Glutamatergic neuron (in vitro differentiated cells): ENCODE measurements at regions not wholly inside any gene's neighbourhood (a gene's known extent, or its start where the extent isn't known, plus 50 kb on each side); places are given as distances from the start of the nearest gene placed in this dataset.

Experiments
- DNase-seq: peaks from one replicate; pipeline ENCODE4 v3.0.0; 2022
- H3K27ac Mint-ChIP-seq: one replicate; pipeline ENCODE4 v1.8.0; 2020; ENCODE audit warnings: mild to moderate bottlenecking, mixed read lengths, inconsistent platforms; ENCODE audit not compliant: unreplicated experiment
- H3K27me3 Mint-ChIP-seq: one replicate; pipeline ENCODE4 v1.8.0; 2020; ENCODE audit warnings: mild to moderate bottlenecking, moderate library complexity, mixed read lengths, inconsistent platforms; ENCODE audit not compliant: unreplicated experiment
- H3K36me3 Mint-ChIP-seq: one replicate; pipeline ENCODE4 v1.8.0; 2020; ENCODE audit warnings: mild to moderate bottlenecking, mixed read lengths, inconsistent platforms; ENCODE audit not compliant: unreplicated experiment
- H3K4me1 Mint-ChIP-seq: one replicate; pipeline ENCODE4 v1.8.0; 2020; ENCODE audit warnings: mild to moderate bottlenecking, low read depth, mixed read lengths, inconsistent platforms; ENCODE audit not compliant: unreplicated experiment
- H3K4me3 Mint-ChIP-seq: one replicate; pipeline ENCODE4 v1.8.0; 2020; ENCODE audit warnings: mild to moderate bottlenecking, mixed read lengths, inconsistent platforms; ENCODE audit not compliant: unreplicated experiment
- H3K9me3 Mint-ChIP-seq: one replicate; pipeline ENCODE4 v1.8.0; 2020; ENCODE audit warnings: mild to moderate bottlenecking, moderate library complexity, mixed read lengths, inconsistent platforms; ENCODE audit not compliant: unreplicated experiment
- TF ChIP-seq, protein P1 (sequence below): fragments of 200-600 bp; sonication (generic); IDR thresholded peaks from one replicate; pipeline ENCODE4 v1.5.0; 2021; ENCODE audit not compliant: partially characterized antibody, unreplicated experiment

DNA sequence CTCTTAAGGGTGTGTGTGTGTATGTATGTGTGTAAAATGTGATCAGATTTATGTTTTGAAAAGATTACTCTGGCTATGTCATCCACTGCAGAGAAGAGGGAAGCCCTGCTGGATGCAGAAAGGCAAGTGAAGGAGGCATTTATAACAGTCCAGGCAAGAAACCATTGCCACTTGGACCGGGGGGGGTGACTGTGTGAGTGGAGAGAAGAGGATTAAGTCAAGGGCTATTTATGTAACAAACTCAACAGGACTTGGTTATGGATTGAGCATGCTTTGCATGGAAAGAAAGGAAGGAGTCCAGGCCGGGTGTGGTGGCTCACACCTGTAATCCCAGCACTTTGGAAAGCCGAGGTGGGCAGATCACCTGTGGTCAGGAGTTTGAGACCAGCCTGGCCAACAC lies 143.0 kb downstream of the URB2 start:
- Mint-ChIP-seq H3K9me3 (peaks cover 2% of the 10 kb centered on the region), H3K36me3 (no peaks in the 10 kb centered on the region), H3K27ac (no peak overlapping the region), H3K4me3 (no peak overlapping the region), H3K27me3 (no peaks in the 10 kb centered on the region), H3K4me1 (peaks cover 5% of the 10 kb centered on the region)
- TF ChIP-seq, protein P1, sequence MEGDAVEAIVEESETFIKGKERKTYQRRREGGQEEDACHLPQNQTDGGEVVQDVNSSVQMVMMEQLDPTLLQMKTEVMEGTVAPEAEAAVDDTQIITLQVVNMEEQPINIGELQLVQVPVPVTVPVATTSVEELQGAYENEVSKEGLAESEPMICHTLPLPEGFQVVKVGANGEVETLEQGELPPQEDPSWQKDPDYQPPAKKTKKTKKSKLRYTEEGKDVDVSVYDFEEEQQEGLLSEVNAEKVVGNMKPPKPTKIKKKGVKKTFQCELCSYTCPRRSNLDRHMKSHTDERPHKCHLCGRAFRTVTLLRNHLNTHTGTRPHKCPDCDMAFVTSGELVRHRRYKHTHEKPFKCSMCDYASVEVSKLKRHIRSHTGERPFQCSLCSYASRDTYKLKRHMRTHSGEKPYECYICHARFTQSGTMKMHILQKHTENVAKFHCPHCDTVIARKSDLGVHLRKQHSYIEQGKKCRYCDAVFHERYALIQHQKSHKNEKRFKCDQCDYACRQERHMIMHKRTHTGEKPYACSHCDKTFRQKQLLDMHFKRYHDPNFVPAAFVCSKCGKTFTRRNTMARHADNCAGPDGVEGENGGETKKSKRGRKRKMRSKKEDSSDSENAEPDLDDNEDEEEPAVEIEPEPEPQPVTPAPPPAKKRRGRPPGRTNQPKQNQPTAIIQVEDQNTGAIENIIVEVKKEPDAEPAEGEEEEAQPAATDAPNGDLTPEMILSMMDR = no peak
- DNase-seq = no peak

DNA sequence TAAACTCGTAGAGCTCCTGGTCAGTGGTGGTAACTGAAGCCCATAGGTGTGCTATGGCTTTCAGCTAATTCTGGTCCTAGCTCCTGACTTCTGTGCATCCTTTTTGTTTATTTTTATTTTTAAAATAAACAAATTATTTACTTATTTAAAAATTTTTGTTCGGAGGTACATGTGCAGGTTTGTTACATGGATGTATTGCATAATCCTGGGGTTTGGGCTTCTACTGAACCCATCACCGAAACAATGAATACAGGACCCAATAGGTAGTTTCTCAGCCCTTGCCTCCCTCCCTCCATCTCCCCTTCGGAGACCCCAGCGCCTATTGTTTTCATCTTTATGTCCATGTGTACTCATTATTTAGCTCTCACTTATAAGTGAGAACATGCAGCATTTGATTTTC lies 143.8 kb downstream of the URB2 start:
- DNase-seq = no peak
- Mint-ChIP-seq H3K27ac (no peak overlapping the region), H3K36me3 (no peaks in the 10 kb centered on the region), H3K9me3 (peaks cover 2% of the 10 kb centered on the region), H3K4me1 (peaks cover 5% of the 10 kb centered on the region), H3K4me3 (no peak overlapping the region), H3K27me3 (no peaks in the 10 kb centered on the region)
- TF ChIP-seq, protein P1 = no peak

DNA sequence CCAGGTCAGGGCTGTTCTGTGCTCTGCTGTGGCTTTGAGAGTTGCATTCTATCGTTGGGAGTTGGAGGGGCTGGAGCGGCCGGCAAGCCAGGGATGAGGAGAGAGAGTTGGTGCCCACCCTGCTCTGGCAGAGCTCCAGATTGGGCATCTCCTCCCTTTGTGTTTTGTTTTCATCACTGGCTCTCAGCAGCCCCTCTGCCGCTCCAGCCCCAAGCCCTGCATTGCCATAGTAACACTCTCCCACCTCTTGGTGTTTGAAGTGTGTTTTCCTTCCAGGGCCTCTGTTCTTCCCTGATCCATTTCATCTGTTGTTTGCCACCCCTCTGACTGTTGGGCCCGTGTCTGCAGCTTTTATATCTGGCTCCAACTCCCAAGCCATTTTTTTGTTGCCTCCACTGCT lies 152.7 kb downstream of the URB2 start:
- H3K4me1 Mint-ChIP-seq = peaks cover 16% of the 10 kb centered on the region
- no peak for DNase-seq
- TF ChIP-seq, protein P1 = no peak
- H3K4me3 Mint-ChIP-seq = no peak overlapping the region
- peaks cover 6% of the 10 kb centered on the region for H3K27me3 Mint-ChIP-seq
- H3K27ac Mint-ChIP-seq = no peak overlapping the region
- H3K9me3 Mint-ChIP-seq = peaks cover 6% of the 10 kb centered on the region
- H3K36me3 Mint-ChIP-seq = peaks cover 8% of the 10 kb centered on the region

DNA sequence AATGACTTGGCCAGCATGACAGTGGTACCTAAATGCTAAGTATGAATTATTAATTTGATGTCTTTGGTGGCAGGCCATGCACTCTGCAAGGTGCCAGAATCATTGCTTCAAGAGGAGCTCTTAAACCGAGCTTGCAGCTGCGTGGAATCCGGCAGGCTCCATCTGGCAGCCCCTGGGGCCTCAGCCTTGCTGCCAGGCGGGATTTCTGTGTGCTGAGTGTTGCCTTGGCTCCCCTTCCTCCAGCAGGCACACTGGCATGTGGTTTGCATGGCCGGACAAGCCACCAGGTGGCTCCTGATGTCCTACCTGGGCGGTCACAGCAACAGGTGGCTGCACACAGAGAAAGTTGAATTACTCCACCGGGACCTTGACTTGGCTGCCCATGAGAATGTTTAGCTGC lies 155.4 kb downstream of the URB2 start:
- Mint-ChIP-seq H3K4me3 (no peak overlapping the region), H3K27me3 (peaks cover 6% of the 10 kb centered on the region), H3K9me3 (peaks cover 6% of the 10 kb centered on the region), H3K36me3 (peaks cover 15% of the 10 kb centered on the region), H3K4me1 (peaks cover 16% of the 10 kb centered on the region), H3K27ac (peak overlapping the region; percentile 29)
- TF ChIP-seq, protein P1 = no peak
- DNase-seq = peak; percentile 76

DNA sequence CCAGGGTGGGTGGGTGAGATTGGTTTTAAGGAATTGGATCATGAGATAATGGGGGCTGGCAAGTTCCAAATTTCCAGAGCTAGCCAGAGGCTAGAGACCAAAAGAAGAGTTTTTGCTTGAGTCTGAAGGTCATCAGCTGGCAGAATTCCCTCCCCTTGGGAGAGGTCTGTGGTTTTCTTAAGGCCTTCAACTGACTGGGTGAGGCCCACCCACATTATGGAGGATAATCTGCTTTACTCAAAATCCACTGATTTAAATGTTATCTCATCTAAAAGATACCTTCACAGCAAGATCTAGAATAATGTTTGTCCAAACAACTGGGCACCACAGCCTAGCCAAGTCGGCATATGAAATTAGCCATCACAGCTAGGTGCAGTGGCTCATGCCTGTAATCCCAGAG lies 156.4 kb downstream of the URB2 start:
- DNase-seq = no peak
- no peak overlapping the region for H3K27ac Mint-ChIP-seq
- TF ChIP-seq, protein P1 = no peak
- peaks cover 6% of the 10 kb centered on the region for H3K9me3 Mint-ChIP-seq
- H3K4me1 Mint-ChIP-seq = peaks cover 16% of the 10 kb centered on the region
- H3K4me3 Mint-ChIP-seq = no peak overlapping the region
- H3K36me3 Mint-ChIP-seq = peaks cover 17% of the 10 kb centered on the region
- H3K27me3 Mint-ChIP-seq = peaks cover 6% of the 10 kb centered on the region
